HEK293T (cell line): ENCODE measurements at regions not wholly inside any gene's neighbourhood (a gene's known extent, or its start where the extent isn't known, plus 50 kb on each side); places are given as distances from the start of the nearest gene placed in this dataset.

Experiments used
- ARNT ChIP-seq: fragments of 450-650 bp; IDR thresholded peaks from 2 replicates; pipeline ENCODE4 v1.6.1; 2017; ENCODE audit warnings: mild to moderate bottlenecking
- BHLHE40 ChIP-seq: fragments of 450-650 bp; IDR thresholded peaks from 2 replicates; pipeline ENCODE4 v1.6.1; 2016; ENCODE audit warnings: mild to moderate bottlenecking, moderate library complexity, borderline replicate concordance
- FOXA1 ChIP-seq: fragments of 450-650 bp; IDR thresholded peaks from 2 replicates; pipeline ENCODE4 v1.6.1; 2016; ENCODE audit warnings: mild to moderate bottlenecking
- FOXK2 ChIP-seq: fragments of 450-650 bp; IDR thresholded peaks from 2 replicates; pipeline ENCODE4 v1.6.1; 2016; ENCODE audit warnings: mild to moderate bottlenecking
- FOXM1 ChIP-seq: fragments of 450-650 bp; IDR thresholded peaks from 2 replicates; pipeline ENCODE4 v1.6.1; 2017; ENCODE audit warnings: mild to moderate bottlenecking, borderline replicate concordance
- HDGF ChIP-seq: fragments of 450-650 bp; IDR thresholded peaks from 2 replicates; pipeline ENCODE4 v1.6.1; 2017; ENCODE audit warnings: antibody characterized with exemption, borderline replicate concordance
- LEF1 ChIP-seq: fragments of 450-650 bp; IDR thresholded peaks from 2 replicates; pipeline ENCODE4 v1.6.1; 2017; ENCODE audit warnings: mild to moderate bottlenecking, borderline replicate concordance
- PKNOX1 ChIP-seq: fragments of 450-650 bp; IDR thresholded peaks from 2 replicates; pipeline ENCODE4 v1.6.1; 2016
- SP1 ChIP-seq: fragments of 450-650 bp; IDR thresholded peaks from 2 replicates; pipeline ENCODE4 v1.6.1; 2017
- ZNF384 ChIP-seq: fragments of 450-650 bp; IDR thresholded peaks from 2 replicates; pipeline ENCODE4 v1.6.1; 2016

GRCh38 chrX:66892004-66892403, 253.1 kb upstream of the EDA2R start:
- TF ChIP-seq FOXA1, result no peak
- TF ChIP-seq PKNOX1, result no peak
- TF ChIP-seq HDGF, result no peak
- no peak for TF ChIP-seq ZNF384
- no peak for TF ChIP-seq FOXM1
- no peak for TF ChIP-seq BHLHE40
- TF ChIP-seq SP1, result no peak
- TF ChIP-seq LEF1, result no peak
- TF ChIP-seq FOXK2, result no peak
- no peak for TF ChIP-seq ARNT
